ENCODE measurements at regions not wholly inside any gene's neighbourhood (a gene's known extent, or its start where the extent isn't known, plus 50 kb on each side); places are given as distances from the start of the nearest gene placed in this dataset.

DNA sequence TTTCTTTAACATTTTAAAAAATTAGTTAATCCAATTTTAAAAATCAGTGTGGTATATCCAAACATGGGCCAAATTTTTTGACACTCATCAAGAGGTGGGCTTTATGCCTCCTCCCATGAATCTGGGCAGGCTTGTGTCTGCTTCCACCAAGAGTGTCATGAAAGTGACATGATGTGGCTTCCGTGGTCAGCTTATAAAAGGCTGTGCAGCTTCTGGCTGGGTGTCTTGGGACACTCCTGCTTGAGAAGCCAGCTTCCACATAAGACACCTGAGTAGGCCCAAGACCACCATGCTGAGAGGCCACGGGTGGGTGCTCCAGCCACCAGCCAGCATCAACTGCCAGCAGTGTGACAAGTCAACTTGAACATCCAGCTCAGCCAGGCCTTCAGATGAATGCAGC, 74.3 kb upstream of the RUNX3 start:
- TF ChIP-seq CTCF (conservative IDR thresholded peaks at IDR 0.05) (no peak), EZH2 (IDR thresholded peaks at IDR 0.05; ENCODE audit: low read depth) (no peak)

Data from PC-9 (cell line).